GM21390 (cell line): ENCODE measurements at regions not wholly inside any gene's neighbourhood (a gene's known extent, or its start where the extent isn't known, plus 50 kb on each side); places are given as distances from the start of the nearest gene placed in this dataset.
A peak's percentile ranks its signal among the peaks of the same experiment; 100 is the strongest.

ENCODE experiments used
- ATAC-seq: cut with Tn5 transposase; IDR thresholded peaks from one replicate; pipeline ENCODE4 v1.9.1; 2021; ENCODE audit not compliant: unreplicated experiment

- peak; percentile 81 for ATAC-seq
Observed at GRCh38 chr6:80480421-80481157, 374.1 kb downstream of the BCKDHB start.

DNA sequence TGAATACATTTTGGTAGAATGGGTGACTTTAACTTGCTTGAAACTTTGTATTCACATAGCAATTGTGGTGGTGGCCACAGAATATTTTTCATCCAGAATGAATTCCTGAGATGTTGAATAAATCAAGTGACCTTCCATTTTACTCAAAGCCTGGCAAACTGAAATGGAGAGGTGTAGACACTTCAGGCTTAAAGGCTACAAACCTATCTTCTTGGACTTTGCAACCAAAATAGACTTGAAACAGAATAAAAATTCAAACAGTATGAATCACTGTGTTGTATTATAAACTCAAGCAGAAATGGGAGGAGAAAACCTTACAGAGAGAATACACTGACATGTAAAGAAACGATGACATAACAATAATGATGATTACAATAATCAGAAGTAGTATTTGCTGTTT, 371.6 kb downstream of the BCKDHB start:
- ATAC-seq: no peak

- ATAC-seq: no peak
Observed at GRCh38 chr6:80477591-80477990, 371.1 kb downstream of the BCKDHB start.

DNA sequence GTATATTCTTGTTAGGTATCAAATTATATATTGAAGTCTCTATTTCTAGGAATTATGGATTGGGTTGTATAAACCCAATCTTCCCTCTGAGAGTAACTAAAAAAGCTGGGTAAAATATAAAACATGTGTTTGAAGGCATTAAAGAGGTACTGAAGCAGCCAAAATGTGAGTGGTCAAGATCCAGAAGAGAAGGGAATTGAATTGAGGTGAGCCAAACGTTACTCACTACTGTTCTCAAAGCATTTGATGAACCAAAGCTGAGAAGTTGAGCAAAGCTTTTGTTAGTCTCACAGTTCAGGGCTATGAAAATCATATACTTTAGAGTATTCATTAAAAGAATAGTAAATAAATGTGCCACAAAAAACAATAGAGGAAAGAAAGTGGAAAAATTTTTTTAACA, 365.8 kb downstream of the BCKDHB start:
- no peak for ATAC-seq

DNA sequence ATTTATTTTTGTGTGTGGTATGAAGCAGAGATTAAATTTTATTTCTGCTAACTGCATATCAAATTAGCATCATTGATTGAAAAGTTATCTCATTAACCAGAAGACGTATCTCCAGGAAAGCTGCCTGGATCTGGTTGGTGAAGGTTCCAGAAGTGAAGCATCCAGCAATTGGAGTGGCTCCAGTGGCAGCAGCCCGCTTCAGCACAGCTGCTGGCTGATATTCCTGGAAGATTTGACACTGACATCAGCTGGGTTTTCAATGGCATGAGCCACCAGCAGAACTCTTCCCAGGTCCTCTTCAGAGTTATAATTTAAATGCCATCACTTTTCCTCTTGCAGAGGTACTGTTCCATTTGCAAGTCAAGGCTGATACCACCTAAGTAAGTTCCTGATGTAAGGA, 363.5 kb downstream of the BCKDHB start:
- ATAC-seq: no peak

DNA sequence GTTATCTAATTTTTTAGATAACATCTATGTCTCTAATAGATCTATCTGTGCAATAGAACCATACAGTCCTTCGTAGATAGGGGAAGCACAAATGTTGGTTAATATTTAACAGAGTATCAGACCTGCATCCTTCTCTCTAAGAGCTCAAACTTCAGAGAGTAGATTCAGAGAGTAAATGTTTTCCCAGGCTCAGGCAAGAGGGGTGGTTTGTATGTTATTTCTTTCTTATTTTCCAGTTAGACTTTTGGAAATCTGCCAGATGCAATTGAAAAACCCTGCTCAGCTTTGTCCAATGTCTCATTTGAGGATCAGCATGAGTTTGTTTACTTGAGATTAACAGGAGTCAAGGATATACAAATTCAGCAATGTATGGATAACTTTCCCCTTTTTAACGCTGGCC, 361.9 kb downstream of the BCKDHB start:
- no peak for ATAC-seq

- ATAC-seq: no peak
Observed at GRCh38 chr6:80467408-80467807, 360.9 kb downstream of the BCKDHB start.

GRCh38 chr6:80466981-80467380, 360.5 kb downstream of the BCKDHB start:
- no peak for ATAC-seq

- no peak for ATAC-seq
Observed at GRCh38 chr6:80465513-80465912, 359.0 kb downstream of the BCKDHB start.

- no peak for ATAC-seq
Observed at GRCh38 chr6:80464901-80465300, 358.4 kb downstream of the BCKDHB start.

DNA sequence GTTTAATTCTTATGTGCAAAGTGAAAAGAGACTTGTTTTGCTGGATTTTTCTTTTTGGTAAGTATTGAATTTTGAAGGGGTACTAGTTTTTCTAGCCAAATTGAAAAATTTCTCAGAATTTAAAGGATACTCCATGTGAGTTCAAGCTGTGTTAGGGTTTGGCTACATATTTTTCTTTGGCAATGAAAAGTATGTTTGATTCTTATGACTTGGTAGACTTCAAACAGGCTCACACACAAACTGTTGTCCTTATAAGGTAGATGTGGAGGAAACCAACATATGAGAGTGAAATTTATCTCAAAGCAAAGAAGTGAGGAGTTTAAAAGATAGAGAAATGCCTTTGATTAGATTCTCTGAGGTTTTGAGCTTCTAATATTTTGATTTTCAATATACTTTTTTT, 356.7 kb downstream of the BCKDHB start:
- no peak for ATAC-seq

- no peak for ATAC-seq
Observed at GRCh38 chr6:80460257-80460865, 353.9 kb downstream of the BCKDHB start.

- ATAC-seq: no peak
Observed at GRCh38 chr6:80457439-80457933, 351.0 kb downstream of the BCKDHB start.

GRCh38 chr6:80456724-80457438, 350.4 kb downstream of the BCKDHB start:
- no peak for ATAC-seq

GRCh38 chr6:80454661-80455365, 348.3 kb downstream of the BCKDHB start:
- no peak for ATAC-seq

DNA sequence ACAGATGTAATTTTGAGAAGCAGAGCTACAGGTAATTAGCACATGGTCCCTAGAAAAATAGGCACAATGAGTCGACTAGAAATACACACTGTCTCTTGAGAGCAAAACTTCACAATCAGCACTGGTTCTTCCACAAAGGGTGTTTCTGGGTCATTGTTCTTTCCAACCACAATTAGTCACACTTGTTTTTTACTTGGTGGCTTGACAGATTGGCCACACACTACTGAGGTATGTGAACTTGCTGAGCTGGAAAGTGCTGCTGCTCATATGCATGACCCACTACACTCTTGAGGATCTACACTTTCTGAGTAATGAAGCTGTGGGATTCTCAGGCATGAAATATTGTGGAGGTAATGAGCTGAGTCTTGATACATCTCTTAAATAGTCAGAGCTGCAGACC, 347.7 kb downstream of the BCKDHB start:
- ATAC-seq: peak; percentile 78

- ATAC-seq: no peak
Observed at GRCh38 chr6:80449726-80450125, 343.3 kb downstream of the BCKDHB start.

GRCh38 chr6:80446454-80447045, 340.1 kb downstream of the BCKDHB start:
- no peak for ATAC-seq

- ATAC-seq: no peak
Observed at GRCh38 chr6:80445751-80446150, 339.3 kb downstream of the BCKDHB start.

- ATAC-seq: no peak
Observed at GRCh38 chr6:80442366-80442765, 335.9 kb downstream of the BCKDHB start.

DNA sequence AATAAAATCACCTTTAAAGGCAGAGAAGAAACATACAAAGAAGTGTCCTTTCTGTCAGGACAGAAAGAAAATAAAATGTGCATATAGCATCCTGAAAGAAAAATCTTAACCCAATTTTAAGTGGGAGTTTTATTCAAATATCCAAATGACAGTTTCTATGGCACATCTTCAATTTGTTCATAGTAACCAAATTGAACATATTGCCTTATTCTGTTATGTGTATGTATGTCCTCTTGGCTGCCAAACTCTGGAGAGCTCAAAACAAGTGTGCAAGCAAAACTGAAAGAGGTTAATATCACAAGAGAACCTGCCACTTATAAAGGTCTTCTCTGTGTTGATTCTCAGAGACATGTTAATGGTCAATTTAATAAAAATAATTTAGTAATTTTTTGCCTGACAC, 334.7 kb downstream of the BCKDHB start:
- ATAC-seq: no peak
